Testis (tissue), 2 donors: ENCODE measurements at regions not wholly inside any gene's neighbourhood (a gene's known extent, or its start where the extent isn't known, plus 50 kb on each side); places are given as distances from the start of the nearest gene placed in this dataset.

Experiments
- CTCF ChIP-seq, 3 experiments: fragments of 450-650 bp in 2 of 3; fragments of 200-600 bp in 1 of 3; sonication (generic) in 1 of 3; IDR thresholded peaks; one replicate each; pipeline ENCODE4 v1.5.1; 2016 to 2019; ENCODE audit warnings: antibody characterized with exemption in 3 of 3, mild to moderate bottlenecking in 2 of 3, moderate library complexity in 1 of 3
- POLR2A ChIP-seq: fragments of 450-650 bp; IDR thresholded peaks from one replicate; pipeline ENCODE4 v1.6.1; 2017; ENCODE audit warnings: antibody characterized with exemption, mild to moderate bottlenecking, moderate library complexity

DNA sequence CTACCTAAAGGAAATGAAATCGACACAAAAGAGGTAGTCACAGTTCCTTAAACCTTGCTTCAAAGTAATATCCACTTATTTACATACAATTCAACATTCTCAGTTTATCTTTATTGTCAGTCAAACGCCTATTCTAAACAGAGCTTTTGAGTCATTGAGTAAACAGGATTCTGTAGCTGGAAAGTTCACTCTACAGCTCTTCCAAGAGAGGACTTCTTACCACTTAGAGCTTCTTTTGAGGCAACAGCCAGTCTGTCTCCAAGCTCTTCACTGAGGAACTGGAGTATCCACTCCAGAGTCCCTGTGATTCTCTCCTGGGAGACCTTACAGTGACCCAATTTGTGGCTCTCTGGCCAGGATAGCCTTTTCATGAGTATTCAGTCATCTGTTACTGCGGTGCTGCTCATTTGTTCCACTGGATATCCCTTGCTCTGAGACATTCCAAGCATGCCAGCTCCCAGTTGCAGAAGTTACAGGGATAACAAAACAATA lies 210.9 kb upstream of the OSR1 start:
- TF ChIP-seq CTCF (IDR thresholded peaks at IDR 0.05) (no peak), POLR2A (no peak)
